GM18870 (cell line): ENCODE measurements at regions not wholly inside any gene's neighbourhood (a gene's known extent, or its start where the extent isn't known, plus 50 kb on each side); places are given as distances from the start of the nearest gene placed in this dataset.
"Not testable (repeated sequence)": the region's sequence is repeated elsewhere in the genome, so short reads cannot be mapped to it uniquely, and the experiment has no call there.

ENCODE experiments used
- ATAC-seq: cut with Tn5 transposase; IDR thresholded peaks from one replicate; pipeline ENCODE4 v1.9.1; 2021; ENCODE audit warnings: moderate library complexity; ENCODE audit not compliant: unreplicated experiment

- ATAC-seq: no peak
Observed at GRCh38 chr4:170231377-170231776, 141.6 kb upstream of the AADAT start.

- no peak for ATAC-seq
Observed at GRCh38 chr4:170230242-170230641, 140.5 kb upstream of the AADAT start.

GRCh38 chr4:170229006-170229405 is 139.2 kb upstream of the AADAT start:
- no peak for ATAC-seq

- no peak for ATAC-seq
Observed at GRCh38 chr4:170227928-170228327, 138.2 kb upstream of the AADAT start.

- no peak for ATAC-seq
Observed at GRCh38 chr4:170226288-170226687, 136.5 kb upstream of the AADAT start.

- ATAC-seq: no peak
Observed at GRCh38 chr4:170214731-170215130, 125.0 kb upstream of the AADAT start.

GRCh38 chr4:170214101-170214500 is 124.3 kb upstream of the AADAT start:
- no peak for ATAC-seq

- no peak for ATAC-seq
Observed at GRCh38 chr4:170202721-170203120, 113.0 kb upstream of the AADAT start.

- ATAC-seq: no peak
Observed at GRCh38 chr4:170198747-170199146, 109.0 kb upstream of the AADAT start.

- not testable (repeated sequence) for ATAC-seq
Observed at GRCh38 chr4:170194794-170195193, 105.0 kb upstream of the AADAT start.

GRCh38 chr4:170193496-170193895 is 103.7 kb upstream of the AADAT start:
- ATAC-seq: no peak

- ATAC-seq: no peak
Observed at GRCh38 chr4:170190265-170190664, 100.5 kb upstream of the AADAT start.

- ATAC-seq: no peak
Observed at GRCh38 chr4:170170861-170171260, 81.1 kb upstream of the AADAT start.

GRCh38 chr4:170169699-170170098 is 79.9 kb upstream of the AADAT start:
- no peak for ATAC-seq

GRCh38 chr4:170167678-170168077 is 77.9 kb upstream of the AADAT start:
- ATAC-seq: no peak

GRCh38 chr4:170166193-170166592 is 76.4 kb upstream of the AADAT start:
- not testable (repeated sequence) for ATAC-seq

GRCh38 chr4:170162416-170162815 is 72.7 kb upstream of the AADAT start:
- no peak for ATAC-seq

- ATAC-seq: no peak
Observed at GRCh38 chr4:170157670-170158069, 67.9 kb upstream of the AADAT start.

GRCh38 chr4:170145120-170145519 is 55.4 kb upstream of the AADAT start:
- ATAC-seq: no peak

- no peak for ATAC-seq
Observed at GRCh38 chr4:170139764-170140163, 50.0 kb upstream of the AADAT start.
